Suppressor macrophage treated with lipopolysaccharide for 1 hour (primary cell): ENCODE measurements at regions not wholly inside any gene's neighbourhood (a gene's known extent, or its start where the extent isn't known, plus 50 kb on each side); places are given as distances from the start of the nearest gene placed in this dataset.
"Not testable (repeated sequence)": the region's sequence is repeated elsewhere in the genome, so short reads cannot be mapped to it uniquely, and the experiment has no call there.

Experiments used
- DNase-seq, 3 donors: peaks; one replicate each; pipeline ENCODE4 v3.0.0-alpha.2; 2020 to 2022

GRCh38 chr4:101415962-101416361 is 68.6 kb upstream of the PPP3CA start:
- no peak for DNase-seq

GRCh38 chr4:101414496-101414895 is 67.2 kb upstream of the PPP3CA start:
- DNase-seq, result no peak

GRCh38 chr4:101411926-101412325 is 64.6 kb upstream of the PPP3CA start:
- DNase-seq, result no peak

- DNase-seq, result not testable (repeated sequence)
Observed at GRCh38 chr4:101411281-101411910, 64.1 kb upstream of the PPP3CA start.

GRCh38 chr4:101400096-101400495 is 52.8 kb upstream of the PPP3CA start:
- no peak for DNase-seq

- no peak for DNase-seq
Observed at GRCh38 chr4:101398807-101399206, 51.5 kb upstream of the PPP3CA start.
